ENCODE measurements at regions not wholly inside any gene's neighbourhood (a gene's known extent, or its start where the extent isn't known, plus 50 kb on each side); places are given as distances from the start of the nearest gene placed in this dataset.

DNA sequence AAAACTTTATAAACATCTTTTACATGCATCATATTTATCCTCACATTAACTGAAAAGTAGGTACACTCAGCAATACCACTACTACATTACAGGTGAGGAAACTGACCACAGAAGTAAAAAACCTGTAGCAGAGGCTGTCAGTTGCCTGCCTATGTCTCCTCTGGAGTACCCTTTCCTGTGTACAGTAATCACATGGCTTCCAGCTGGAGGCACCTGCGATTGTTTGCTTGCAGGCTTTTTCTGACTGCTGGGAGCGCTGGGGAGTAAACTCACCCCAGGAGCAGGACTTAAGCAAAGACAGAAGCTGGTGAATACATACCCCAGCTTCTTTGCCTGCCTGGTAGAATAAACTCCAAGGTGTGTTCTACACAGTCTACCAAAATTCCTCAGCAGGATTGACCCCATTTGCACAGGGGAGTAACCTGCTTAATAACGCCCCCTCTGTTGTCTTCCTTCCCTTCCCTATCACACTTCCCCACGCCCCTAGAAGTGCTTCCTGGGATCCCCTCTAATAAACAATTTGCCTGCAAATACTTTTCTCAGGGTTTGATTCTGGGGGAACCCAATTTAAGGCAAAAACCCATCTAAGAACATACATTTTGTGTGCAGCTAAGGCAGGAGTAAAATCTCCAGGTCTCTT is 138.9 kb downstream of the PTH2R start:
- in situ Hi-C loops (cut with MboI; ENCODE audit: low sequenced_read_pairs, unreplicated experiment), result no loop called here
- TF ChIP-seq CTCF (IDR thresholded peaks at IDR 0.05; ENCODE audit: borderline replicate concordance, control extremely low read depth, extremely low read depth, insufficient read depth, missing control alignments), result no peak
- DNase-seq (ENCODE audit: low spot score), result no peak

GRCh38 chr2:208546107-208546506 is 139.5 kb downstream of the PTH2R start:
- TF ChIP-seq CTCF (IDR thresholded peaks at IDR 0.05; ENCODE audit: borderline replicate concordance, control extremely low read depth, extremely low read depth, insufficient read depth, missing control alignments), result no peak
- no peak for DNase-seq (ENCODE audit: low spot score)
- in situ Hi-C loops (cut with MboI; ENCODE audit: low sequenced_read_pairs, unreplicated experiment), result no loop called here

GRCh38 chr2:208546860-208547650 is 140.5 kb downstream of the PTH2R start:
- no peak for TF ChIP-seq CTCF (IDR thresholded peaks at IDR 0.05; ENCODE audit: borderline replicate concordance, control extremely low read depth, extremely low read depth, insufficient read depth, missing control alignments)
- no peak for DNase-seq (ENCODE audit: low spot score)
- in situ Hi-C loops (cut with MboI; ENCODE audit: low sequenced_read_pairs, unreplicated experiment), result no loop called here

GRCh38 chr2:208548700-208549099 is 142.1 kb downstream of the PTH2R start:
- in situ Hi-C loops (cut with MboI; ENCODE audit: low sequenced_read_pairs, unreplicated experiment), result no loop called here
- DNase-seq (ENCODE audit: low spot score), result no peak
- TF ChIP-seq CTCF (IDR thresholded peaks at IDR 0.05; ENCODE audit: borderline replicate concordance, control extremely low read depth, extremely low read depth, insufficient read depth, missing control alignments), result no peak

DNA sequence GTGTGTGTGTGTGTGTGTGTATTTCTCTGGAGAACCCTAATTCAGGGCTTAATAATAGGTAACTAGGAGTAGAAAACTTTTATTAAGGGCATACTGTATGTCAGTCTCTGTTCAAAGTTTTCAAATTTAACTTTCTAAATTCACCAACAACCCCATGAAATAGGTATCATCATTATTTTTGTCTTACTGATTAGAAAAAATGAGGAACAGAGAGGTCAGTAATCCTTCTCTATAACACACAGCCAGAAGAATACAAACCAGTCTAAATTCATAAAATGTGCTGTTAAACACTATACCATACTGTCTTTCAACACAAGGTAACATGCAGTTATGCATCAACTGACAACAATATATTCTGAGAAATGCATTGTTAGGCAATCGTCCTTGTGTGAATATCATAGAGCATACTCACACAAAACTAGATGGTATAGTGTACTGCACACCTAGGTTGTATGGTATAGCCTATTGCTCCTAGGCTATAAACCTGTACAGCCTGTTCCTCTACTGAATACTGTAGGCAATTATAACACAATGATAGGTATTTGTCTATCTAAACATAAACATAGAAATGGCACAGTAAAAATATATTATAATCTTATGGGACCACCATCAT is 143.1 kb downstream of the PTH2R start:
- in situ Hi-C loops (cut with MboI; ENCODE audit: low sequenced_read_pairs, unreplicated experiment), result no loop called here
- DNase-seq (ENCODE audit: low spot score), result no peak
- no peak for TF ChIP-seq CTCF (IDR thresholded peaks at IDR 0.05; ENCODE audit: borderline replicate concordance, control extremely low read depth, extremely low read depth, insufficient read depth, missing control alignments)

GRCh38 chr2:208552943-208553342 is 146.4 kb downstream of the PTH2R start:
- no peak for TF ChIP-seq CTCF (IDR thresholded peaks at IDR 0.05; ENCODE audit: borderline replicate concordance, control extremely low read depth, extremely low read depth, insufficient read depth, missing control alignments)
- in situ Hi-C loops (cut with MboI; ENCODE audit: low sequenced_read_pairs, unreplicated experiment), result no loop called here
- DNase-seq (ENCODE audit: low spot score), result no peak

Measured in GM13976 (cell line).